GM12878 (cell line): ENCODE measurements at regions not wholly inside any gene's neighbourhood (a gene's known extent, or its start where the extent isn't known, plus 50 kb on each side); places are given as distances from the start of the nearest gene placed in this dataset.

Source experiments
- CREM ChIP-seq: IDR thresholded peaks from 2 replicates; pipeline ENCODE4 v1.6.1; 2014; ENCODE audit warnings: antibody characterized with exemption, low read depth
- EP300 ChIP-seq, 2 experiments: fragments of 150-350 bp in 1 of 2; IDR thresholded peaks; 2 replicates each; pipeline ENCODE4 v1.6.1; 2011 to 2012; ENCODE audit warnings: low read depth in 2 of 2, low read length in 2 of 2, borderline replicate concordance in 1 of 2, improper control_type of control experiment in 1 of 2, inconsistent platforms in 1 of 2; ENCODE audit not compliant: control insufficient read depth in 1 of 2
- FOS ChIP-seq: IDR thresholded peaks from 3 replicates; pipeline ENCODE4 v1.6.1; 2011; ENCODE audit warnings: borderline replicate concordance; ENCODE audit not compliant: insufficient read length; ENCODE audit errors: extremely low read depth
- POLR2AphosphoS2 ChIP-seq: IDR thresholded peaks from 2 replicates; pipeline ENCODE4 v1.6.1; 2011; ENCODE audit warnings: low read depth, mild to moderate bottlenecking, low read length, improper control_type of control experiment, moderate library complexity
- RCOR1 ChIP-seq: conservative IDR thresholded peaks from 2 replicates; pipeline ENCODE4 v1.6.1; 2012; ENCODE audit warnings: low read depth, low read length, improper control_type of control experiment
- TARDBP ChIP-seq: IDR thresholded peaks from 2 replicates; pipeline ENCODE4 v1.6.1; 2016; ENCODE audit warnings: borderline replicate concordance
- TCF12 ChIP-seq: IDR thresholded peaks from 2 replicates; pipeline ENCODE4 v1.6.1; 2011; ENCODE audit warnings: low read depth, mild to moderate bottlenecking, low read length
- YY1 ChIP-seq: IDR thresholded peaks from 2 replicates; pipeline ENCODE4 v1.6.1; 2011; ENCODE audit warnings: low read depth, mild to moderate bottlenecking, low read length
- ZNF24 ChIP-seq: fragments of 450-650 bp; IDR thresholded peaks from 2 replicates; pipeline ENCODE4 v1.6.1; 2017; ENCODE audit warnings: antibody characterized with exemption, mild to moderate bottlenecking
- ZSCAN29 ChIP-seq: fragments of 450-650 bp; IDR thresholded peaks from 2 replicates; pipeline ENCODE4 v1.6.1; 2017; ENCODE audit warnings: mild to moderate bottlenecking, moderate library complexity
- TF ChIP-seq, protein P1 (sequence below): IDR thresholded peaks from 2 replicates; pipeline ENCODE4 v1.6.1; 2012; ENCODE audit warnings: improper control_type of control experiment, low read depth, low read length; ENCODE audit not compliant: insufficient replicate concordance
- TF ChIP-seq, protein P2 (sequence below): IDR thresholded peaks from 2 replicates; pipeline ENCODE4 v1.6.1; 2012; ENCODE audit warnings: low read length, inconsistent platforms
- TF ChIP-seq, protein P3 (sequence below), 3 experiments: IDR thresholded peaks in 2 of 3; conservative IDR thresholded peaks in 1 of 3; 2 replicates each; pipeline ENCODE4 v1.5.1; 2011; ENCODE audit warnings: low read depth in 3 of 3, low read length in 3 of 3, mild to moderate bottlenecking in 3 of 3, control low read depth in 2 of 3, moderate library complexity in 2 of 3, inconsistent platforms in 1 of 3, mixed read lengths in 1 of 3; ENCODE audit not compliant: control insufficient read depth in 2 of 3, insufficient read depth in 1 of 3; ENCODE audit errors: extremely low read depth in 1 of 3
- TF ChIP-seq, protein P4 (sequence below): IDR thresholded peaks from 2 replicates; pipeline ENCODE4 v1.6.1; 2011; ENCODE audit warnings: low read depth, low read length, improper control_type of control experiment, borderline replicate concordance

- TF ChIP-seq TCF12 (no peak), RCOR1 (no peak), FOS (no peak), EP300 (IDR thresholded peaks at IDR 0.05; ENCODE audit: borderline replicate concordance in 1 of 2, control insufficient read depth in 1 of 2, low read depth in 2 of 2, low read length in 2 of 2) (no peak), ZSCAN29 (no peak), TARDBP (no peak), POLR2AphosphoS2 (no peak), YY1 (no peak), CREM (no peak), ZNF24 (no peak)
- TF ChIP-seq, protein P1, sequence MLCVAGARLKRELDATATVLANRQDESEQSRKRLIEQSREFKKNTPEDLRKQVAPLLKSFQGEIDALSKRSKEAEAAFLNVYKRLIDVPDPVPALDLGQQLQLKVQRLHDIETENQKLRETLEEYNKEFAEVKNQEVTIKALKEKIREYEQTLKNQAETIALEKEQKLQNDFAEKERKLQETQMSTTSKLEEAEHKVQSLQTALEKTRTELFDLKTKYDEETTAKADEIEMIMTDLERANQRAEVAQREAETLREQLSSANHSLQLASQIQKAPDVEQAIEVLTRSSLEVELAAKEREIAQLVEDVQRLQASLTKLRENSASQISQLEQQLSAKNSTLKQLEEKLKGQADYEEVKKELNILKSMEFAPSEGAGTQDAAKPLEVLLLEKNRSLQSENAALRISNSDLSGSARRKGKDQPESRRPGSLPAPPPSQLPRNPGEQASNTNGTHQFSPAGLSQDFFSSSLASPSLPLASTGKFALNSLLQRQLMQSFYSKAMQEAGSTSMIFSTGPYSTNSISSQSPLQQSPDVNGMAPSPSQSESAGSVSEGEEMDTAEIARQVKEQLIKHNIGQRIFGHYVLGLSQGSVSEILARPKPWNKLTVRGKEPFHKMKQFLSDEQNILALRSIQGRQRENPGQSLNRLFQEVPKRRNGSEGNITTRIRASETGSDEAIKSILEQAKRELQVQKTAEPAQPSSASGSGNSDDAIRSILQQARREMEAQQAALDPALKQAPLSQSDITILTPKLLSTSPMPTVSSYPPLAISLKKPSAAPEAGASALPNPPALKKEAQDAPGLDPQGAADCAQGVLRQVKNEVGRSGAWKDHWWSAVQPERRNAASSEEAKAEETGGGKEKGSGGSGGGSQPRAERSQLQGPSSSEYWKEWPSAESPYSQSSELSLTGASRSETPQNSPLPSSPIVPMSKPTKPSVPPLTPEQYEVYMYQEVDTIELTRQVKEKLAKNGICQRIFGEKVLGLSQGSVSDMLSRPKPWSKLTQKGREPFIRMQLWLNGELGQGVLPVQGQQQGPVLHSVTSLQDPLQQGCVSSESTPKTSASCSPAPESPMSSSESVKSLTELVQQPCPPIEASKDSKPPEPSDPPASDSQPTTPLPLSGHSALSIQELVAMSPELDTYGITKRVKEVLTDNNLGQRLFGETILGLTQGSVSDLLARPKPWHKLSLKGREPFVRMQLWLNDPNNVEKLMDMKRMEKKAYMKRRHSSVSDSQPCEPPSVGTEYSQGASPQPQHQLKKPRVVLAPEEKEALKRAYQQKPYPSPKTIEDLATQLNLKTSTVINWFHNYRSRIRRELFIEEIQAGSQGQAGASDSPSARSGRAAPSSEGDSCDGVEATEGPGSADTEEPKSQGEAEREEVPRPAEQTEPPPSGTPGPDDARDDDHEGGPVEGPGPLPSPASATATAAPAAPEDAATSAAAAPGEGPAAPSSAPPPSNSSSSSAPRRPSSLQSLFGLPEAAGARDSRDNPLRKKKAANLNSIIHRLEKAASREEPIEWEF: no peak
- TF ChIP-seq, protein P2, sequence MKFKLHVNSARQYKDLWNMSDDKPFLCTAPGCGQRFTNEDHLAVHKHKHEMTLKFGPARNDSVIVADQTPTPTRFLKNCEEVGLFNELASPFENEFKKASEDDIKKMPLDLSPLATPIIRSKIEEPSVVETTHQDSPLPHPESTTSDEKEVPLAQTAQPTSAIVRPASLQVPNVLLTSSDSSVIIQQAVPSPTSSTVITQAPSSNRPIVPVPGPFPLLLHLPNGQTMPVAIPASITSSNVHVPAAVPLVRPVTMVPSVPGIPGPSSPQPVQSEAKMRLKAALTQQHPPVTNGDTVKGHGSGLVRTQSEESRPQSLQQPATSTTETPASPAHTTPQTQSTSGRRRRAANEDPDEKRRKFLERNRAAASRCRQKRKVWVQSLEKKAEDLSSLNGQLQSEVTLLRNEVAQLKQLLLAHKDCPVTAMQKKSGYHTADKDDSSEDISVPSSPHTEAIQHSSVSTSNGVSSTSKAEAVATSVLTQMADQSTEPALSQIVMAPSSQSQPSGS: no peak
- TF ChIP-seq, protein P3, sequence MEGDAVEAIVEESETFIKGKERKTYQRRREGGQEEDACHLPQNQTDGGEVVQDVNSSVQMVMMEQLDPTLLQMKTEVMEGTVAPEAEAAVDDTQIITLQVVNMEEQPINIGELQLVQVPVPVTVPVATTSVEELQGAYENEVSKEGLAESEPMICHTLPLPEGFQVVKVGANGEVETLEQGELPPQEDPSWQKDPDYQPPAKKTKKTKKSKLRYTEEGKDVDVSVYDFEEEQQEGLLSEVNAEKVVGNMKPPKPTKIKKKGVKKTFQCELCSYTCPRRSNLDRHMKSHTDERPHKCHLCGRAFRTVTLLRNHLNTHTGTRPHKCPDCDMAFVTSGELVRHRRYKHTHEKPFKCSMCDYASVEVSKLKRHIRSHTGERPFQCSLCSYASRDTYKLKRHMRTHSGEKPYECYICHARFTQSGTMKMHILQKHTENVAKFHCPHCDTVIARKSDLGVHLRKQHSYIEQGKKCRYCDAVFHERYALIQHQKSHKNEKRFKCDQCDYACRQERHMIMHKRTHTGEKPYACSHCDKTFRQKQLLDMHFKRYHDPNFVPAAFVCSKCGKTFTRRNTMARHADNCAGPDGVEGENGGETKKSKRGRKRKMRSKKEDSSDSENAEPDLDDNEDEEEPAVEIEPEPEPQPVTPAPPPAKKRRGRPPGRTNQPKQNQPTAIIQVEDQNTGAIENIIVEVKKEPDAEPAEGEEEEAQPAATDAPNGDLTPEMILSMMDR (IDR thresholded peaks at IDR 0.05 in 2 of 3, conservative IDR thresholded peaks at IDR 0.05 in 1 of 3; ENCODE audit: control insufficient read depth in 2 of 3, extremely low read depth in 1 of 3, insufficient read depth in 1 of 3, low read depth in 3 of 3, low read length in 3 of 3): no peak
- TF ChIP-seq, protein P4, sequence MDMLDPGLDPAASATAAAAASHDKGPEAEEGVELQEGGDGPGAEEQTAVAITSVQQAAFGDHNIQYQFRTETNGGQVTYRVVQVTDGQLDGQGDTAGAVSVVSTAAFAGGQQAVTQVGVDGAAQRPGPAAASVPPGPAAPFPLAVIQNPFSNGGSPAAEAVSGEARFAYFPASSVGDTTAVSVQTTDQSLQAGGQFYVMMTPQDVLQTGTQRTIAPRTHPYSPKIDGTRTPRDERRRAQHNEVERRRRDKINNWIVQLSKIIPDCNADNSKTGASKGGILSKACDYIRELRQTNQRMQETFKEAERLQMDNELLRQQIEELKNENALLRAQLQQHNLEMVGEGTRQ: no peak
Measured at GRCh38 chr3:81199587-81199986, 561.9 kb downstream of the GBE1 start.
